Activated T-cell treated with anti-CD3 and anti-CD28 coated beads, Interleukin-2, amount 50 U/mL, for 48 hours (primary cell): ENCODE measurements at regions not wholly inside any gene's neighbourhood (a gene's known extent, or its start where the extent isn't known, plus 50 kb on each side); places are given as distances from the start of the nearest gene placed in this dataset.
"Not testable (repeated sequence)": the region's sequence is repeated elsewhere in the genome, so short reads cannot be mapped to it uniquely, and the experiment has no call there.

Experiments
- DNase-seq, 2 experiments: peaks; one replicate each; pipeline ENCODE4 v3.0.0-alpha.2; 2020

DNA sequence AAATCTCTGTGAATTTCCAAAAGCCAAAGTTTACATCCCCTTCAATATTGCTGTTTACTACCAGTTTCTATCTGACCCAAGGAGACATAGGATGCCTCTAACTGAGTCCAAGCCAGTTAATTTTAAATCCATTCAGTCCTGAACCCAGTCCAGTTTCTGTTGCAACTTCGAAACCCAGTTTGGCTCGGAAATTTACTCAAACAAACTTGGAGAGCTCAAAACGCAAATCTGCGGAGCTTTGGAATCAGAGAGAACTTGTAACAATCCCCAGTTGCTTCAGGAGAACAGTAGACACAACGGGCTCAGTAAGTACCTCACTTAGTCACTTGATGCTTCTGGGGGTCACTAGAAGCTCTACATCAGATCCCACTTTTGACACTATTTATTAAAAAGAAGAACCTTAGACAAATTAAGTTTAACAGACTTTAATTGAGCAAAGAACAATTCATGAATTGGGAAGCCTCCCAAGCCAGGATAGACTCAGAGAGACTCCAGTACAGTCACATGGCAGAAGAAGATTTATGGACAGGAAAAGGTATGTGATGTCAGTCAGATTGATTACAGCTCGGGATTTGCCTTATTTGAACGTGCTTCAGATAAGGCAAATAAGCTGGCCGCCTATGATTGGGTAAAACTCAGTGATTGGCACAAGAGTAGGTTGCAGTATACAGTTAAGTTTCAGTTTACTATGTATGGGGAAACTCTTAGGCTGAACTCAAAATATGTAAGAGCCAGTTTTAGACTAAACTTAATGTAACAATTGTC, 118.0 kb downstream of the RFPL4B start:
- DNase-seq: no peak

DNA sequence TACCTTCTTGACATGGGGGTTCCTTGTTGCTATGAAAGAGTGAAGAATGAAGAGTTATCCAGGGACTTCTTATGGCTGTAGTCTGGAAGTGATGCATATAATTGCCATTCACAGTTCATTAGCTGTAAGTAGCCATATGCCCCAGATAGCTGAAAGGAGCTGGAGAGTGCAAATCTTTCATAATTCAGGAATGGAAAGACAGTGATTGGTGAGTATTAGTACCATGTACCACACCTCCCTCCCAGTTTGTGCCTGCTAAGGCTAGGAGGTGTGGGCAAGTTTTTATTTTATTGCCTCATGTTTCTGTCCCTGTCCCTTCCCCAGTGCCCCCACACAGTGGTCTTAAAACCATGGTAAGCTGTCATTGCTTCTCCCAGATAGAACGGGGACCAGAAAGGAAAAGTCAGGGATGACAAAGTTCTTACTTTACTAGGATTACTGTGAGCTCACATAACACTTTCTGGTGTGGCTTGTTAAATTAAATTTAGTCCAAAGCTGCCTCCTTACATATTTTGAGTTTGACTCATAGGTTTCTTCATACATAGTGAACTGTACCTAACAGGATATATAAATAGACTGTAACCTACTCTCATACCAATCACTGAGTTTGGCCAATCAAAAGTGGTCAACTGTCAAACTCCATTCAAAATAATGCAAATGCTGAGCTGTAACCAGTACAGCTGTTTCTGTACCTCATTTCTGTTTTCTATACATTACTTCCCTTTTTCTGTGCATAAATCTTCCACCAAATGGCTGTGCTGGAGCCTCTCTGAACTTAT, 119.4 kb downstream of the RFPL4B start:
- DNase-seq: no peak

DNA sequence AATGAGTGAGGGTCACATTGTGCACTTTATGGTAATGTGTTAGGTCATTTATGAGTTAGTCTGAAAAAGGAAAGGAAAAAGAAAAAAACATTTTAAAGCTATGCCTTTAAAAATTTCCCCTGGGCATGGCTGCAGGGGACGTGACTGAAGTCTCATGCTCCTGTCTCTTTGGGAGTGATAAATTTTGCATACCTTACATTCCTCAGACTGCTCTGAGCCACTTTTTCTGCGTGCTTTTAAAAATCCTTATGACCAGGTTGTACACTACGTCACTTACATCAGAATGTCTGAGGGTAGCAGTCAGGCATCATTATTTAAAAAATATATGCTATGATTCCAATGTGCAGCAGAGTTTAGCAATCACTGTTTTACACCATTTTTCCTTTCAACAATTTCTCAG, 121.2 kb downstream of the RFPL4B start:
- DNase-seq: no peak

DNA sequence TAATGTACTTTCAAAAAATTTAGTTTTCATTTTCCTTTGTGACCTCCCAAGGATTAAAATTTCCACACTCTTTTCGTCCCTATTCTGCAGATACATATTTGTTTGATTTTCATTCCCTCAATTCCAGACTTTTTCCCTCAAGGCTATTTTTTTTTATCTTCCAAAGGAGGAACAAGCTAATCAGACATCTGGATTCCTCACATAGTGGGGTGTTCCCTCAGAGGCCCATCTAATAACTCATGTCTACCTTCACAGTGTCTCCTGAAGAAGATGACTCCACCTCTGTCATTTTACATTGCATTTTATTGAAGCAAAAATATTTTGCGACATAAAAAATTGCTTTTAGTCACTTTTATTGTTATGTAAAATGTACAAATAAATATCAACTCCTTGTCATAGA, 122.2 kb downstream of the RFPL4B start:
- no peak for DNase-seq

DNA sequence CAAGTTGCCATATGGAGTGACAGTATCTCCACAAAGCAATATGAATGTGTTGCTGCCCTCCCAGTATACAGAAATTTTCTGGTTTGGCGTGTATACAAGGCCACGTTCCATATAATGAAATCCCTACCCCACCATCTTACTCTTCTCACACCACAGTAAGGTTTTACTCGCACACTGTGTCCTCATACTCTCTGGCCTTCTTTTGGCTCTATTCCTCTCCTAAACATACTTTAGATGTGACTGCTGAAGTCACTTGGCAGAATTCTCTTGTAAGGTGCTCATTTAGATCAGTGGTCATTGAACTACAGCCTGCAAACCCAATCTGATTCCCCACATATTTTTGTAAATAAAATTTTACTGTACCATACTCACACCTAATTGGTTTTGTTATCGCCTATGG, 123.2 kb downstream of the RFPL4B start:
- no peak for DNase-seq

DNA sequence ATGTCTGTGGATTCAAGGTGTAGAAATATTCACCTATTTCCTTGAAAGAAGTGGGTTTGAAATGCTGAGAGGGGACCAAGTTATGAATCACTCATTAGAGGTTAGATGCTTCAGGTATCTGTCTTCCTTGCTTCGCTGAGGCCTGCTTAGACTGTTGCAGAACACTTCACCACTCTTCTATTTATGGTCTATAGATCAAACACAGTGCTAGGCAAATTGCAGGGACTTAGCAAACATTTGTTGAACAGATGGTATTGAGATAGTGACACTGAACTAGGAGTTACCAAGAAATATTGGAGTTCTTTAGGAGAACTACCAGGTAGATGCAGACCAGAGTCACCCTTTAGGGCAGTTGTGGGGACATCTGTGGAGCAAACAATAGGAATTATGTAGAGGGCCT, 123.8 kb downstream of the RFPL4B start:
- no peak for DNase-seq

DNA sequence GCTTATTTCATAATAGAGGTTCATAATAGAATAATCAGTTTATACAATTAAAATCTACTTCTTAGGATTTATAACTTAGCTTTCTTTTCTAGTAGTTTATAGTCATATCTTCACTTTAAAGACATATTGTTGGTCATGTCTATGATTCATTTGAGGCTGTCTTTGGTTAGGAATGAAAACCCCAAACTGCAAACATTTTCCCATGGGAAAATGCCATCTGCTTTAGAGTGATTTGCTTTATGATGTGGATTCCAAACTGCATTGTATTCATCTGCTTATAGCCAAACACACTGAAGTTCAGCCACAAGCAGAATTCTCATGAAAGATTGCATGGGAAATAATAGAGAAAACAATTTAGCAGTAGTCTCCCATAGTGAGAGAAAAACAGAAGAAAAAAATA, 128.0 kb downstream of the RFPL4B start:
- no peak for DNase-seq

DNA sequence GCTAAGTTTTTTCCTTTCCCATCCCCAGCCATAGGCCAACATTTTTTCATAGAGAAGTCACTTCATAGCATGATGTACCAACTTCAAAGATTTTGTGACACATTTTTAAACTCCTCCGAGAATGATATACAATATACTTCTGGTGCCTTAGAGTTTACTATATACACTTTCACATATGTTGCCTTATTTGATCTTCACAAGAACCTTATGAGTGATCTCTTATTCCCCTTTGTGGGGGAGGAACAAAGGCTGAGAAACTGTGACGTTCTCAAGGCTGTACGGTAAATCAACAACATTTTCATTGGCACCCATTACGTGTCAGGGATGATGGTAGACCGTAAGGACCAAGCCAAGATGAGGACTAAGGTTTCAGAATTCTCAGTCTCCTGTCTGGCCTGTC, 130.0 kb downstream of the RFPL4B start:
- DNase-seq: no peak

DNA sequence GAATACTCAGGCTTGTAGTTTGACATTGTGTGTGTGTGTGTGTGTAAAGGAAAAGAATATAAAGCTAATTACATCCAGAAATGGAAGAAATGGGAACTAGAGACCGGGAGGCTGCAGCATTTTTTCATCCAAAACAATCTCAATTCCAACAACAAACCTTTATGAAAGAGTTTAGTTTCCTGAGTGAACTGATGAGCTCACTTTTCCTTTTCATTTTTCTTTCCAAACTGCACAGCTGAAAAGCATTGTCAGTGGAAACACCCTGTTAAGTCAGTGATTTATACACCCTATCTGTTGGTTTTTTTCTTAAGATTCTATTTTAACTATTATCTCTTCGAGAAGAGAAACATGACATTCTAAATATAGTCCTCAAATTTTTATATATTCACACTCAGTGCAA, 130.9 kb downstream of the RFPL4B start:
- no peak for DNase-seq

DNA sequence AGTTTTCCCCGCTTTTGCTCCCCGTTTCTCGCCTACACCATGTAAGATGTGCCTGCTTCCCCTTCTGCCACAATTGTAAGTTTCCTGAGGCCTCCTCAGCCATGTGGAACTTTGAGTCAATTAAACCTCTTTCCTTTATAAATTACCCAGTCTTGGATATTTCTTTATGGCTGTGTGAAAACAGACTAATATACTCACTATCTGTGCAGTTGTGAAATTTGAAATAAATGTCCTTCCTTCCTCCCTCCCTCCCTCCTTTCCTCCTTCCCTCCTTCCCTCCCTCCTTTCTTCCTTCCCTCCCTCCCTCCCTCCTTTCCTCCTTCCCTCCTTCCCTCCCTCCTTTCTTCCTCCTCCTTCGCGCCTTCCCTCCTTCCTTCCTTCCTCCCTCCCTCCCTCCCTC, 132.8 kb downstream of the RFPL4B start:
- DNase-seq: not testable (repeated sequence)

DNA sequence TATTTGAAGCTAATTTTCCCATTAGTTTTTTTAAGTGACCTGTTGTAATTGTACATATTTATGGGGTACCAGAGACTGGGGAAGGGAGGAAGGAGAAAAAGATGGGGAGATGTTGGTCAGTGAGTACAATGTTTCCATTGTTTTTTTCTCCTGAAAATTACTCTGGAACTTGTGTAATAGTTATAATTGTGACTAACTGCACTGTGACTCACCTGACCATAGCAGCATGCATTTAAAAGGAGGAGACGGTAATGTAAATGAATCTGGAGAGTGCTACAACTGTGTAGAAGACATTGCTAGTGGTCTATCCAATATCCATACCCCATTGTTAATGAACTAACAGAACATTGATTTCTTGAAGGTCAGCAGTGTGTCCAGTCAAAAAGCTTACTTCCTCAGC, 133.4 kb downstream of the RFPL4B start:
- DNase-seq: no peak

DNA sequence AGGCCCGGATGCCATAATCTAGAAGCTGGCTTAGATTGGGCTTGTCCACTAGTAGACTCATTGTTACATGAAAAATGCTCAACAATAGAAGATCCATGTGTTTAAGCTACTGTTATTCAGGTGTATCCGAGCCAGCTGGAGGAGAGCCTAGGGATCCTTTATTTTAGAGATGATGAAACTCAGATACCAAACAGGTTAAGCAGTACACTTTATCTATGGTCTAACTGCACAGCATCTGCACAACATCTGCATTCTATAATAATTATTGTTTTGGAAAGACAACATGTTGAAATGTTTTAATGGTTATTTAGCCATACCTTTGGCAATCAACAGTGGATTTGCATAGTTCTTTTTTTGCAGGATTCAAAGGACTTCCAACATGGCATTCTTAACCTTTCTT, 134.1 kb downstream of the RFPL4B start:
- no peak for DNase-seq

DNA sequence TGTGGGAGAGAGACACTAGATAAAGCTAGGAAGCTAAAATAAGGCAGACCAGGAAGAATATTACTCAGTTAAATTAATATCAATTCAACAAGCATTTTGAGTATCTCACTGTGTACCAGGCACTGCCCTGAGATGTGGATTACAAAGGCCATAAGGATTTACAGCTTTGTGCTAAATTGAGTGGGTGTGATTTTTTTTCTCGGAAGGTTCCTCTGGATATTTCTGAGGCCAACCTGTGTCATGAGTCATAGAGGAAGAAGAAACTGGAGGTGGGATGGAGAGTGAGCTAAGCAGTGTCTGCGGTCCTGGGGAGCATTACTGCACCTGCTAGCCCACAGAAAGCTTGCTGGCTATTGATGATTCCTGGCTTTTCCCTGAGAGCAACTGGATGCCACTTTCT, 135.2 kb downstream of the RFPL4B start:
- DNase-seq: no peak

DNA sequence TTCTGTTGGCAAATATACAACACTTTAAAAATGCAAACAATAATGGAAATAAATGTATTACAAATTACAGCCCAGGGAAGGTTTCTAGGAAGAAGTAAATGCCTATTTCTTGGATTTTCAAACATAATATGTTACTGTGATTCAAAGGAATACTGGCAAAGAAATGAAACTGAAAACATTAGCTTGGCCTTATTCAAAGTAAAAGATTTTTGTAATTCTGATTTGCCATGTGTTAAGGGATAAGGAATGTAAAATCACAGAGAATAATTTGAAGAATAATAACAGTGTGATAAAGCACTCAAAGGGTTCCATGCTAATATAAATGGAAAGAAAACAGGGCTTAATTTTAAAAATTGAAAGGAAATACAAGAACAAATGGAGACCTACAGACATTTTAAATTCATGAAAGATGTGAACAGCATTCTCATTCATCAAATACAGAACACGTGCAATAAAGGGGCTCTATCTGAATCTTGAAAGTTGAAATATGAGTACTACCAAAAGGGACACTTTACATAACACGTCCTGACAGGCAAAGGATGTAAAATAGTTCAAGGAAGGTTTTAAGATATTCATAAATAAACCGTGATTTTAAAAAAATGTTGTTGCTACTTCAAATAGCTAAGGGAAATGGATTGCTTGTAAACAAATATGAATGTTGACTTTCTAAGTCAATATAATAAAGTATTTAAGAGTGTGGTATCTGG, 138.1 kb downstream of the RFPL4B start:
- no peak for DNase-seq

DNA sequence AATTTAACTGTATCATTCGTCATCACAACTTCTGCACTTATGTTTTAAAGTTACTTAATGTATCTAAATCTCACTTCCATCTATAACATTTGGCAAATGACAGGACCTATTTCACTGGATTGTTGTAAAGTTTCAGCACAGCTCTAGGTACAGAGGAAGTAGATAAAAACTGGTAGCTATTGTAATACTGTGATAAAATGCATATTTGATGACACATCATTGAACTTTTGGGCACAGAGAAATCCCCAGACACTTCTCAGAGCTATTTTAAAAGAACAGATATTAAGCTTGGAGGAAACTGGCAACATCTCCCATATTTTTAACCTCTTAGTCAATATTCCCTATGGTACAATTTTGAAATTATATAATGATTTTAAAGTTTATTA, 138.7 kb downstream of the RFPL4B start:
- DNase-seq: no peak

DNA sequence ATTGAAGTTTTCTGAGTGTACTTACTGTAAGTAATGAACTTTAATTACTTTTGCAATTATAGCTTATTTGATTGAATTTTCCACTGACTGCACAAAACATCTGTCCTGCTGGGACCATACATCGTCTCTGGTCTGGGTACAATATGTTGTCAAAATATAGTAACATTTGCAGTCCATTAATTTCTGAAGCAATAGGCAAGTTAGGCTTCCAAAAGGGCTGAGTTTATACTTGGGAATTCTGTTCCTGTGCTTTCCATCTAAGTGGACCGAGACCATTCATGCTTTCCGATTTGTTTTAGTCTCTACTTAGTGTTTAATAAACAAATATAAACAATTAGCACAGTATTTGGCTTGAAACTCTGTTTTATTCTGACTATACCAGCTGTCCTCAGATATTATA, 139.3 kb downstream of the RFPL4B start:
- DNase-seq: no peak

DNA sequence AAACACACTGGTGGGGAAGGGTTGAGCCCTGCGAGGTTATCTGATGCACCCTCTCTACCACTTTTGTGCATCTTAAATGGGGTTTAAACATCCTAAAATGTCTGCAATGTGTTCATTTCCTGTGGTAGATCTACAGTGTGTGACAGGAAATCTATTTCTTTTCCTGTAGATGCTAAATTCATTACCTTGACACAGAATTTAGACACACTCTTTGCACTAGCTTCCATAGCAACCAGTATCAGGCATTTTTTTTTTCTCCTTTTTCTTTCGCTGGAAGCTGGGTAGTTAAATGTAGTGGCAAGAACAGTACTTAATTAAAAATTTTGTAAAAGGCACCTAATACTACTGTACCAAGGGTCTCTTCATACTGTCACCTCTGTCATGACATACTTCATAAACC, 141.1 kb downstream of the RFPL4B start:
- no peak for DNase-seq

DNA sequence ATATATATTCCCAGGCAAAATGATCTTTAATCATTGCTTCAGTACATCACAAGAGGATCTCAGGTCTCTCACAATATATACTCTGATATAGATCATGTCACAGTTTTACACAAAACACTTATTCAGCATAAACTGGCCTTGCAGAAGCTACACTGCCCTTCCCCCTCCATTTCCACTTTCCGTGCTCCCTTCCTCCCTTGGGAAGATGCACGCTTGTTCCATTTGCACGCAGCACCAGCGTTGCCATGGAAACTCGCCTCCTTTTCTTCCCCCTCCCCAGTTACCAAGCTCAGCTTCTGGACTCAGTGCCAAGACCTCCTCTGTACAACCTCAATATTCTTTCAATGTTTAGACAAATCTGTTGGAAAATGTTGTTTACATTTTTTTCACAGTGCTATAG, 154.6 kb downstream of the RFPL4B start:
- no peak for DNase-seq

DNA sequence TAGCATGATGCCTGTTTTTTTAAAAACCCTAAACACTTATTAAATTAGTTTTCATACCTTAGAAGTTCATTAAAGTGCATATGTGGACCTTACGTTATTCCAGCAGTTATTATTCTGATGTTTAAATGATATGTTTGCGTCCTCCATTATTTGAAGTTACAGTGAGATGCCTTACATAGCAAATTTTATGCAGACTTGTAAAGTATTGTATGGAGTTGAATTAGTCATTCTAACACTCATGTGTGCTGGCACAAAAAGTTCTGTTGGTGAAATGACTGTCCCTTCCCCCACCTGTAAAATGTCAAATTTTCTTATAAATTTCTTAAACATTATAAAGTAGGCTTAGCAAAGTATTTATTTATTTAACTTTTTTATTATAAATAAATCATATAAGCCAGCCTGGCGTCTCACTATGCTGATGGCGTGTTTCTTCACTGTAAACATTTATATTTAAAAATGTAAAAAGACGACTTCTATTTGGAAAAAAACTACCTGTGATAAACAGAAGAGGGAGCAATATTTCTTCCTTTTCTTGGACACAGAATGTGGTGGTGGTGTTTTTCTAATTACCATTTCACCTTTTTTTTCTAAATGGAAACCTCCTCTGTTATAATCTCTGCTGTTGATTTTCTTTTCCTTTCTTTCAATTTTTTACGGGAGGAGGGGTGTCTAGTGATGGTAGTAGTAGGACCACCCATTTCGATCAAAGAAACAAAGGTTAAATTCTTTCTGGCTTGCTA, 155.4 kb downstream of the RFPL4B start:
- DNase-seq: no peak

DNA sequence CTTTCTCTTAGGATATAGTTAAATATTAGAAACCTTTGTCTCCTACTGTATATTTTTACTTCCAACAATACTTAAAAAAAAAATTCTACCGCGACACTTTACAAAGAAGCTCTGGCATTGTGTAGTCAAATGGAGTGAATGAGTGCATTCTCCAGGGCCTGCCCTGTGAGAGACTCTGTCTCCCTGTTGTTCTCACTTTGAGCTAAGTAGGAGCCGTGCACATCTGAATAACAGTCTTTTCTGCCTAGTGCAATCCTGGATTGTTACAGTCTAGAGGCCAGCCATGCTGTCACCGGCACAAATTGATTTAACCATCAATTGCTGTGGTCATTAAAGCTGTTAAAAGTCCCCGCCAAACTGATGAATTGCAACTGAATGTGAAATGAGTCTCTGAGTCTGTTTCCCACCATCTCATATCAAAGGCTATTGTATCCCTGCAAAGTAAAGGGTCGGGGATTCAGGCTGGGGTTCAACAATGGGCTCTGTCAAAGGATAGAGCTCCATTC, 156.0 kb downstream of the RFPL4B start:
- no peak for DNase-seq

DNA sequence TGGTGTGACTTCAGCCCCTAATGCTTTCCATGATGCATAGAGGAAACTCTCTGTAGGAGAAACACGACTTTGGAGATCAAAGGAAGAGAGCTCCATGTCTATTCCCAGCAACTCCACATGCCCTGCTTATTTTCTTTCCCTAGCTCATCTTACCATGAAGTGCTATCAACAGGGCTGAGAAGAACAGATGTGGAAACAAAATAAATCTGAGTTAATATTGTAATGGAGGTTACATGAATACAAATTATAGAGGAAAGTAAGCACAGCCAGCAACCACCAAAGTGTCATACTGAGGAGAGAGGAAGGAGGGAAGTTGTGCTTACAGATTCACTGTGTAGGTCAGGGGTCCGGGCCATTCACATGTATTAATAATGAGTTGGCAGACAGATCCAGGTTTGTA, 157.5 kb downstream of the RFPL4B start:
- DNase-seq: no peak

DNA sequence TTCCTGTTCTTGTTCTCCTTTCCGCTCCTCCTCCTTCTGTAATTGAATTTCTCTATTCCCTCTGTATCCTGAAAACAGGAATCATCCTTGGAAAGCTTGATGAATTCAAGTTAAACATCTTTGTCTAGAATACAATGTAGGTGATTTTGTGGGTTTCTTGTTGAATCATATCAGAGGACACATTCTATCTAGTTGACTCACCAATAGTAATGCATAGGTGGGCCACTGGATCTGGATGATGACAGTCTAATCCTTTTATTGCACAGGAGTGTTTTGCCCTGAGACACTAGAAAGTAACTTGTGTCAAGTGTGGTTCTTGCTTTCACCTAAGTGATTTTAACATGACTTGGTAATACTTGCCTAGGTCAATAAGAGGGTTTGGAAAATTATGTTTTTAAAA, 164.3 kb downstream of the RFPL4B start:
- no peak for DNase-seq

DNA sequence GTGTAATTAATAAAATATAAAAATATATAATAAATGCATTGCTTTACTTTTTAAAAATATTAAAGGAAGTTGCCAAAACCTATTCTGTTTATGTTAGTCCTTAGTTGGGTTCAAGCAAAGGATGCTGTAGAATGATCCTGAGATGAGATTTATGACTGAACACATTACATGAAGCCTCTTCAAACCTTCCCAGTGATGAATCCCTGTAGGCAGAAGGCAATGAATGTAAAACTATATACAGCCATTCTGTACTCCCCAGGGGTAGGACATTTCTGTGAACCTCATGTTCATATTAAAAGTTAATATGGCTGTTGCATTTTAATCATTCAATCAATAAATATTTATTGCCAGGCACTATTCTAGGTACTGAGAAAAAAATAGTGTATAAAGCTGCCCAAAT, 166.0 kb downstream of the RFPL4B start:
- no peak for DNase-seq
